ENCODE measurements at regions not wholly inside any gene's neighbourhood (a gene's known extent, or its start where the extent isn't known, plus 50 kb on each side); places are given as distances from the start of the nearest gene placed in this dataset.

DNA sequence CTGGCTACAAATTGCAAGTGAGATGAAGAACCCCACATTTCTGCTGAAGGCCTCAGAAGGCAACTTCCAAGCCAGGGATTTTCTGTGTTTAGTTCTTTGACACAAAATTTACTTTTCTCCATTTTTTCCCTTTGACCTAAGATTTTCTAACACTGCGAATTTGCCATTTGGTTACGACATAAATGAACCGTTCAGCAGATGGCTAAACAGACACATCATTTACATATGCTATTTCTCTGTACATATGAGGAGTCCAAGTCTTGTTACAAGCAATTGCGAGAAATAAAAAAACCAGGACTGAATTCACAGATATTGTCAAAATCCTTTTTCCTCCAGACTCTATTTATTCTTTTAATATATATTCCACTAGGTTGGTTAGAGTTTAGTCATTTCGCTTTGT lies 978.6 kb downstream of the NLGN4X start:
- no peak for DNase-seq (ENCODE audit: low spot score)
- ATAC-seq (ENCODE audit: low FRiP score), result no peak
- no peak for TF ChIP-seq CTCF (IDR thresholded peaks at IDR 0.05)

GRCh38 chrX:5242091-5242790 lies 986.4 kb downstream of the NLGN4X start:
- no peak for TF ChIP-seq CTCF (IDR thresholded peaks at IDR 0.05)
- ATAC-seq (ENCODE audit: low FRiP score) (no peak), DNase-seq (ENCODE audit: low spot score) (no peak)

DNA sequence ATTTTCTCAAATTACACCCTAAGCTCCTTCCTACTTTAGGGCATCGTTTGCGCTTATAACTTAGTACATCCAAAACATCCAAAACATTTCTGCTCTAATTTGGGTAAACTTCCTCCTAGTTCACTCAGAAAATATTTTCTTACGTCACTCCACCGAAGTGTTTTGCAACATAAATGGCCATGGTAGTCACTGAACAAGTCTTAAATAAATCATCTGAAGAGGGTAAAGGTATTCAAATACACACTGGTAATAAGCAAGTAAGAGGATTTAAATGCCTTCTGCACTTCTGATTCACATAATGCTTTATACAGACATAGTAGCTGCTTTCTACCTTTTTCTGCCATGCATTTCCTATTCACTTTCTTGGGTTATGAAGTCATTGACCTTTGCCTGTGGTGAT lies 991.9 kb downstream of the NLGN4X start:
- TF ChIP-seq CTCF (IDR thresholded peaks at IDR 0.05), result no peak
- ATAC-seq (ENCODE audit: low FRiP score) (no peak), DNase-seq (ENCODE audit: low spot score) (no peak)

DNA sequence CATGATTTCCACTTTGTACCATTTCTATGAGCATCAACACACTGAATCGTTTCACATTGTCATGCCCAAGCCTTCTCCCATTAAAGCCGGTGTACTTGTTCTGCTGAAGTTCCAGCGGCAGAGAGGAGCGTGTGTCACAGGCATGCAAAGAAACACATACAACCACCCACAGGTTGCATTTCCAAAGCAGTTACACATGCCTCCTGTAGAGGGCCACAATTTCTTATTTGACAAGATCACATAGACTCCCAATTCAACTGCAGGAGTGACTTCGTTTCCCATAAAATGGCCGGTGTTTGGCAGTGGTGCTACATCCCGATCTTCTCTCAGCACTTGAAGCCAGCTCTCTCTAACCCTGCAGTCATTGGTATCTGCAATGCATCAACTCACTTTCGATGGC lies 992.6 kb downstream of the NLGN4X start:
- no peak for ATAC-seq (ENCODE audit: low FRiP score)
- no peak for TF ChIP-seq CTCF (IDR thresholded peaks at IDR 0.05)

DNA sequence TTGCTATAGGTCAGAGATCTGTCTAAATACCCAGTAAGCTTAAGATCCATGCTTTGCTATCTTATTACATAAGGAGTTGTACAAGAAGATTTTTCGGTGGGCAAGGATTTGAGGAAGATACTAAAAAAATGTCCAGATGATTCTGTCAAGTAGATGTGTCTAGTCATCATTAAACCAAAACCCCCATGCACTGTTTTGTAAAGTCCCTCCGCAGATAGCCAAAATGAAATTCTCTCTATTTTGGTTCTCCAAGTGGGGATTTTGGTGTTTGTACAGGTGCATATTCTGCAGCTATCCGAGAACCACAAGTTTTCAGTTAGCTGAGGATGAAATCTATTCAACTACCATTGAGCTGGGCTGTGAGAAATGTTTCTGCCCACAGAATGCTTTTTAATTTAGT lies 994.8 kb downstream of the NLGN4X start:
- no peak for DNase-seq (ENCODE audit: low spot score)
- no peak for TF ChIP-seq CTCF (IDR thresholded peaks at IDR 0.05)
- ATAC-seq (ENCODE audit: low FRiP score), result no peak

More for the DNA sequence above, 992.6 kb downstream of the NLGN4X start:
- DNase-seq (ENCODE audit: low spot score), result no peak

GRCh38 chrX:5220421-5220820 lies 1008.2 kb downstream of the NLGN4X start:
- ATAC-seq (ENCODE audit: low FRiP score), result no peak
- TF ChIP-seq CTCF (IDR thresholded peaks at IDR 0.05), result no peak
- DNase-seq (ENCODE audit: low spot score), result no peak

DNA sequence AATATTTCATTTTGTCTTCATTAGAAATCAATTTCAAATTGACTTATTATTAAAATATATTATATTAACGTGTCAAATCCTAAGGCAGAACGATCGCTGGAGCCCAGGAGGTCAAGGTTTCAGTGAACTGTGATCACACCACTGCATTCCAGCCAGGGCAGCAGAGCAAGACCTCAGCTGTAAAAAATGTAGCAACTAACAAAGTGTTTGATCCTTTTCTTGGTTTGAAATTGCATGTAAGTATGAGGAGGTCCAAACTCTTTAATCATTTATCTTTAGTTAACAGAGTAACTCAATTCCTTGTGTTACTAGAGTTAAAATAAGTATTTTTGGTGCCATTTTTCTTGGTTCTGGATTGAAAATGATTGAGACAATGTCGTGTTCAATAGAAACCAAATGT lies 1033.9 kb downstream of the NLGN4X start:
- no peak for TF ChIP-seq CTCF (IDR thresholded peaks at IDR 0.05)
- no peak for ATAC-seq (ENCODE audit: low FRiP score)
- no peak for DNase-seq (ENCODE audit: low spot score)
